H1 (cell line): ENCODE measurements at regions not wholly inside any gene's neighbourhood (a gene's known extent, or its start where the extent isn't known, plus 50 kb on each side); places are given as distances from the start of the nearest gene placed in this dataset.

Experiments used
- CTCF ChIP-seq, 3 experiments: IDR thresholded peaks; 1 replicate in 2 of 3; 2 replicates in 1 of 3; pipeline versions ENCODE4 v1.5.1 to v1.6.1; 2011; ENCODE audit warnings: low read length in 3 of 3, mild to moderate bottlenecking in 3 of 3, inconsistent platforms in 2 of 3, low read depth in 1 of 3, moderate library complexity in 1 of 3; ENCODE audit not compliant: insufficient read depth in 1 of 3; ENCODE audit errors: control extremely low read depth in 1 of 3
- EP300 ChIP-seq, 2 experiments: IDR thresholded peaks; 1 replicate in 1 of 2; 2 replicates in 1 of 2; pipeline ENCODE4 v1.6.1; 2011 to 2012; ENCODE audit warnings: low read depth in 2 of 2, low read length in 2 of 2, mild to moderate bottlenecking in 2 of 2, borderline replicate concordance in 1 of 2, inconsistent platforms in 1 of 2, moderate library complexity in 1 of 2
- EZH2 ChIP-seq: fragments of 200-600 bp; sonication (generic); IDR thresholded peaks from 2 replicates; pipeline ENCODE4 v1.7.1; 2012; ENCODE audit warnings: low read depth, mild to moderate bottlenecking, moderate library complexity, low read length, inconsistent platforms; ENCODE audit not compliant: severe bottlenecking
- SIN3A ChIP-seq, 2 experiments: IDR thresholded peaks in 1 of 2; conservative IDR thresholded peaks in 1 of 2; 2 replicates each; pipeline ENCODE4 v1.6.1; 2011 to 2012; ENCODE audit warnings: low read length in 2 of 2, improper control_type of control experiment in 1 of 2, low read depth in 1 of 2, mild to moderate bottlenecking in 1 of 2

GRCh38 chrX:20654596-20655106, 387.9 kb upstream of the RPS6KA3 start:
- TF ChIP-seq CTCF (IDR thresholded peaks at IDR 0.05; ENCODE audit: control extremely low read depth in 1 of 3, insufficient read depth in 1 of 3, low read depth in 1 of 3, low read length in 3 of 3), result no peak
- TF ChIP-seq EZH2, result no peak
- TF ChIP-seq EP300 (IDR thresholded peaks at IDR 0.05; ENCODE audit: borderline replicate concordance in 1 of 2, low read depth in 2 of 2, low read length in 2 of 2), result no peak
- no peak for TF ChIP-seq SIN3A (conservative IDR thresholded peaks at IDR 0.05 in 1 of 2, IDR thresholded peaks at IDR 0.05 in 1 of 2; ENCODE audit: low read depth in 1 of 2, low read length in 2 of 2)
